H7 (cell line): ENCODE measurements at regions not wholly inside any gene's neighbourhood (a gene's known extent, or its start where the extent isn't known, plus 50 kb on each side); places are given as distances from the start of the nearest gene placed in this dataset.
"Not testable (repeated sequence)": the region's sequence is repeated elsewhere in the genome, so short reads cannot be mapped to it uniquely, and the experiment has no call there.

ENCODE experiments used
- DNase-seq: peaks from one replicate; pipeline ENCODE4 v3.0.0; 2012
- H3K27me3 ChIP-seq: 2 replicates; pipeline ENCODE4 v1.6.0; 2011; ENCODE audit warnings: mild to moderate bottlenecking, low read length; ENCODE audit not compliant: control insufficient read depth, insufficient read depth
- H3K36me3 ChIP-seq: replicated peaks from 2 replicates; pipeline ENCODE4 v1.5.1; 2011; ENCODE audit warnings: low read length; ENCODE audit not compliant: control insufficient read depth, insufficient read depth
- H3K4me3 ChIP-seq: 2 replicates; pipeline ENCODE4 v1.5.1; 2011; ENCODE audit warnings: low read depth, mild to moderate bottlenecking, control low read depth, low read length, moderate library complexity; ENCODE audit not compliant: insufficient read depth

DNA sequence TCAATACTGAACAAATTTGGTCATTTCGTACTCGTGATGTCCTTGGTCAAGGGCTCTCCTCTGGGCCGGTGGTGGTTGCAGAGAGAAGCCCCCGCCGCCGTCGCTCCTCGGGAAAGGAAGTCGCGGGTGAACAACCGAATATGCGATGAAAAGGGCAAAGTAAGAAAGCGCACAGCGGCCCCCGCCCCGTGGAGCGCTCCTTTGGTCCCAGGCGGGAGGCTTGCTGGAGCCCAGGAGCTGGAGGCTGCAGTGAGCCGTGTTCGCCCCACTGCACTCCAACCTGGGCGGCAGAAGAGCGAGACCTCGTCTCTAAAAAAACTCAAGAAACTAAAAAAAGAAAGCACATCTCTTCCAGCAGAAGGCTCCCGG, 108.4 kb upstream of the LARP1 start:
- DNase-seq: peak; percentile 51
- Histone ChIP-seq H3K4me3 (peak overlapping the region; percentile 37; the same call in 1 of the 2 replicates), H3K27me3 (peaks cover 9% of the 10 kb centered on the region), H3K36me3 (no peaks in the 10 kb centered on the region)

DNA sequence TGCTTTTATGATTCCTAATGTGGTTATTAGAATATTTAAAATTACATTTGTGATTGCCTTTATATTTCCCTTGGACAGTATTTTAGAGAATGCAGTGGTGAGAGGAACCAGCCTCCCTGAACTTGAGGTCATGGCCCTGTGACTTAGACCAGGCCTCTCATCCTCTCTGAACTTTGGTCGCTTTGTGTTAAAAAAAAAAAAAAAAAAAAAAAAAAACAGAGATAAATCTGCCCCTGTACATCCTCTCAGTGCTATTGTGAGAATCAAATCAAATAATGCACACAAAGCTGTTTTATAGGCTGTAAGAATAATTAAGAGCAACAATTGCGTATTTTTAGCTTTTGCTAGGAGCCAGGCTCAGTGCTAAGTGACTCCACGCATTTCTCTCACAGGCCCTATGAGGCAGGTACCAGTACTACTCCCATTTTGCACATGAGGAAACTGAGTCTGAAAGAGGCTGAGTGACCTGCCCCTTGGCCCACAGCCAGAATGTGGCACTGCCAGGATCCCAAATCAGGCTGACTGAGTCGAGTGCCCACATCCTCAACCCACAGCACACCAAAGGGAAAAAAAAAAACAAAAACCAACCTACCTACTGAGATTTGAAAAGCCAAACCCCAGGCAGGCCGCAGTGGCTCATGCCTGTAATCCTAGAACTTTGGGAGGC, 110.3 kb upstream of the LARP1 start:
- no peak for DNase-seq
- H3K4me3 ChIP-seq: no peak overlapping the region
- H3K27me3 ChIP-seq: peaks cover 9% of the 10 kb centered on the region
- no peaks in the 10 kb centered on the region for H3K36me3 ChIP-seq

DNA sequence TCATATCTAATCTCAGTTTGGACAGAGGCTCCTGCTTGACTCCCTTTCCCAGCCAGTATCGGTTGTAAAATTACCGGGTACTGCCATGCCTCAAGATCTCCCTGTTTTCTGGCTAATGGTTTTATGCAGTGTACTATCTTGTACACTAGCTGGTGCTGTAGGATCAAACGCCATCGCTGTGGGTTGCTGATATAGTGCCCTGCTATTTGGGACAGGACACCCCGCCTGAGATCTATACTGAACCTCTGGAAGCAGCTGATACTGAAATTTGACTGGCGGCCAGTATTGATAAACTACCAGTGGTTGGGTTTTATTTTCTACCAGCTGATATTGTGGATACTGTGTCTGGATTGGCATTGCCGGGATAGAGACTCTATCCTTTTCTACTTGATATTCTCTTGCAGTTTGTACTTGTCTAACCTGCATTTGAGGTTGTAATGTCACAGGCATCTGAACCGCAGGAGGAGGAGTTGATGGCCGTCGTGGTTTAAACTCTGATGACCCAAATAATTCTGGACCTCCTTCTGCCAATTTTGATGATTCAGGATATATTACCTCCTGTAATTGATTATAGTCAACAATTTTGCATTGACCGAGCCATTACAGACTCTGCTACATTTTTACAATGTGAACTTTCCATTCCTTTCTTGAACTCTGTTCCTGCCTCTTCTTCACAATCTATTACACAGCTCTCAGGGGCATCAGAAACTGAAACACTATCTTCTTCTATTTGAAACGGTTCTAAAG, 112.5 kb upstream of the LARP1 start:
- peak; percentile 45 for DNase-seq
- Histone ChIP-seq H3K36me3 (no peaks in the 10 kb centered on the region), H3K4me3 (no peak overlapping the region), H3K27me3 (peaks cover 9% of the 10 kb centered on the region)

DNA sequence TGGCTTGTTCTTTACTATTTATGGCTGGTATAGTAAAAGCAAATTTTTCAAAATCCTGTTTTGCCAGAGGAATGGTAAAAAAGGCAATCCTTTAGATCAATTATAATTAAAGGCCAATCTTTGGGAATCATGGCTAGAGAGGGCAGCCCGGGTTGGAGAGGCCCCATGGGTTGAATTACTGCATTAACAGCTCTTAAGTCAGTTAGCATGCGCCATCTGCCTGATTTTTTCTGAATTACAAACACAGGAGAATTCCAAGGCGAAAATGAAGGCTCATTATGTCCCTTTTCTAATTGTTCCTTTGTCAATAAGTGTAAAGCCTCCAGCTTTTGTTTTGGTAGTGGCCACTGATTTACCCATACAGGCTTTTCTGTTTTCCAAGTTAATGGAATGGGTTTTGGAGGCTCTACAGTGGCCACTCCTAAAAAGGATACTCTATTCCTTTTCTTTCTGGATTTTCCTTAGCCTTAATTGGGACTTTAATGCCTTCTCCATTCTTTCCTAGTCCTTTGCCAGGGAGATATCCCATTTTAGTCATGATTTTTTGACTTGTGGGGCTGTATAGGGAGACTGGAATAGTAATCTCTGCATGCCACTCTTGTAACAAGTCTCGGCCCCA, 114.9 kb upstream of the LARP1 start:
- H3K27me3 ChIP-seq, H3K36me3 ChIP-seq, H3K4me3 ChIP-seq, DNase-seq: not testable (repeated sequence)

DNA sequence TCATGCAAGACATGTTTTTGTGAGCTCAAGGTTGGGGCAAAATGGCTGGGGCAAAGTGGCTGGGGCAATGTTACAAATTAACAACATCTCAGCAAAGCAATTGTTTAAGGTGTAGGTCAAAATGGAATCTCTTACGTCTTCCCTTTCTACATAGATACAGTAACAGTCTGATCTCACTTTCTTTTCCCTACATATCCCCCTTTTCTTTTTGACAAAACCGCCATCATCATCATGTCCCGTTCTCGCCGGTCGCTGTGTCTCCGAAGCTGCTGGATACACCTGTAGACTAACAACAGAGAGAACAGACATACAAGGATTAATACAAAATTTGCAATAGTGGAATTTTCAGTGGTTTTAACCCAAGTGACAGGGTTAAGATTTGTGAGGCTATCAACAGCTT, 118.4 kb upstream of the LARP1 start:
- DNase-seq, H3K4me3 ChIP-seq, H3K27me3 ChIP-seq, H3K36me3 ChIP-seq: not testable (repeated sequence)

DNA sequence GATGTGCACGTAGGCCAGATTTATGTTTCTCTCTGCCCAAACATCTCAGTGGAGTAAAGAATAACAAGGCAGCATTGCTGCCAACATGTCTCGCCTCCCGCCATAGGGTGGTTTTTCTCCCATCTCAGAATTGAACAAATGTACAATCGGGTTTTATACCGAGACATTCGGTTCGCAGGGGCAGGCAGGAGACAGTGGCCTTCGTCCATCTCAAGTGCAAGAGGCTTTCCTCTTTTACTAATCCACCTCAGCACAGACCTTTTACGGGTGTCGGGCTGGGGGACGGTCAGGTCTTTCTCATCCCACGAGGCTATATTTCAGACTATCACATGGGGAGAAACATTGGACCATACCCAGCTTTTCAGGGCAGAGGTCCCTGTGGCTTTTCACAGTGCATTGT, 118.9 kb upstream of the LARP1 start:
- H3K4me3 ChIP-seq, DNase-seq, H3K27me3 ChIP-seq, H3K36me3 ChIP-seq: not testable (repeated sequence)

DNA sequence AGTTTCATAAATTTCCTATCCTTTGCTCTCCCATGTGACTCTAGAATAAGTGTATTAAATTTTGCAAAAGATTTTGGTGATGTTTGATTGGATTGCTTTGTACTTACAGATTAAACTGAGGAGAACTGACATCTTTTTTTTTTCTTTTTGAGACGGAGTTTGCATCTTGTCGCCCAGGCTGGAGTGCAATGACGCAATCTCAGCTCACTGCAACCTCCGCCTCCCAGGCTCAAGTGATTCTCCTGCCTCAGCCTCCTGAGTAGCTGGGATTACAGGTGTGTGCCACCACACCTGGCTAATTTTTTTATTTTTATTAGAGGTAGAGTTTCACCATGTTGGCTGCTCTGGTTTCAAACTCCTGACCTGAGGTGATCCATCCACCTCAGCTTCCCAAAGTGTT, 121.4 kb upstream of the LARP1 start:
- H3K4me3 ChIP-seq, DNase-seq, H3K27me3 ChIP-seq, H3K36me3 ChIP-seq: not testable (repeated sequence)

DNA sequence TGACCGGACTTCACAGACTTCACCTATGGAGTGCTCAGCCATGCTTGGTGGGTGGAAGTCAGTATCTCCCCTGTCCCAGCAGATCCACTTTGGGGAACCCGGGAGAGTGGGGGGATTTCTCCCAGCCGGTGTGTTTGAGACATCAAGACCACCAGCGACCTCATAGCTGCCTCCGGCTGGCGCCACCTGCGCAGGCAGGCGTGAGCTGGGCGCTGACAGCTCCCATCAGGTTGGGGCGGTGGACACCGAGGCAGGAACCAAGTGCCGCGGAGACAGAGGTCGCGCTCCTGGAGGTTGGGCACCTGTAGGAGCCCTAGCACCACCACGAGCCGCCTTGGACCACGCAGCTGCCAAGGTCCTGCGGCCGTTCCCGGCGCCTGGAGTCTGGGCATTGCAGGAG, 124.0 kb upstream of the LARP1 start:
- H3K36me3 ChIP-seq: no peaks in the 10 kb centered on the region
- H3K4me3 ChIP-seq: no peak overlapping the region
- H3K27me3 ChIP-seq: no peaks in the 10 kb centered on the region
- DNase-seq: no peak

DNA sequence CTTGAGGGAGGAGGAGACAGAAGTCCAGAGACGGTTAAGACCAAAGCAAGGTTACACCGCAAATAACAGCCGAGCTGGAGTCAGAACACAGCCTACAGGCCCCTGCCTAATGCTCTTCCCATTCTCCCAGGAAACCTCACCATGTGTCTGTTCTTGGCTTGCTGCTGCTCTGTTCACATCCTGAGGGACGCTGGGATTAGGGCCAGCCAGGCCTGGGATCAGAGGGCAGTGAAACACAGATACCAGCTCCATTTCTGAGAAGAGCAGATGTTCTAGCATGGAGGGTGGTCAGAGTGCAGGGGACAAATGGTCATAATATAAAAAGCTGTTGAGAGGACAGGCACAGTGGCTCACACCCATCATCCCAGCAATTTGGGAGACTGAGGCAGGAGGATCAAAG, 124.8 kb upstream of the LARP1 start:
- Histone ChIP-seq H3K27me3 (no peaks in the 10 kb centered on the region), H3K4me3 (no peak overlapping the region), H3K36me3 (no peaks in the 10 kb centered on the region)
- DNase-seq: no peak

DNA sequence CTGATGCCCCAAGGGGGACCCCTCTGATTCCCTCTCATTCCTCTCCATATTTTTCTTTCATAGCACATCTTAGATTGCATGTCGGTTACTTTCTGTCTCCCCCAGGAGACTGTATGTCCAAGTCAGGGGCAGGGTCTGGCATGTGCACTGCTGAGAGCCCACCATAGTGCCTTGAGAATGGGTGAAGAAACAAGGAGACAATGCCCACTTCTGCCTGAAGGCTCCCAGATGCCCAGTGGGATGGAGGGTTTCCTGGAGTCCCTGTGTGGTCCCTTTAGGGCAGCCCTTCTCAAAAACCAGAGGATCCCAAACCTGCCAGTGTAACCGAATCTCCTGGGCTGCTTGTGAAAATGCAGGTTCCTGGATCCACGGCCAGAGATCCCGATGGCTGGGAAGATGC, 126.5 kb upstream of the LARP1 start:
- DNase-seq: no peak

DNA sequence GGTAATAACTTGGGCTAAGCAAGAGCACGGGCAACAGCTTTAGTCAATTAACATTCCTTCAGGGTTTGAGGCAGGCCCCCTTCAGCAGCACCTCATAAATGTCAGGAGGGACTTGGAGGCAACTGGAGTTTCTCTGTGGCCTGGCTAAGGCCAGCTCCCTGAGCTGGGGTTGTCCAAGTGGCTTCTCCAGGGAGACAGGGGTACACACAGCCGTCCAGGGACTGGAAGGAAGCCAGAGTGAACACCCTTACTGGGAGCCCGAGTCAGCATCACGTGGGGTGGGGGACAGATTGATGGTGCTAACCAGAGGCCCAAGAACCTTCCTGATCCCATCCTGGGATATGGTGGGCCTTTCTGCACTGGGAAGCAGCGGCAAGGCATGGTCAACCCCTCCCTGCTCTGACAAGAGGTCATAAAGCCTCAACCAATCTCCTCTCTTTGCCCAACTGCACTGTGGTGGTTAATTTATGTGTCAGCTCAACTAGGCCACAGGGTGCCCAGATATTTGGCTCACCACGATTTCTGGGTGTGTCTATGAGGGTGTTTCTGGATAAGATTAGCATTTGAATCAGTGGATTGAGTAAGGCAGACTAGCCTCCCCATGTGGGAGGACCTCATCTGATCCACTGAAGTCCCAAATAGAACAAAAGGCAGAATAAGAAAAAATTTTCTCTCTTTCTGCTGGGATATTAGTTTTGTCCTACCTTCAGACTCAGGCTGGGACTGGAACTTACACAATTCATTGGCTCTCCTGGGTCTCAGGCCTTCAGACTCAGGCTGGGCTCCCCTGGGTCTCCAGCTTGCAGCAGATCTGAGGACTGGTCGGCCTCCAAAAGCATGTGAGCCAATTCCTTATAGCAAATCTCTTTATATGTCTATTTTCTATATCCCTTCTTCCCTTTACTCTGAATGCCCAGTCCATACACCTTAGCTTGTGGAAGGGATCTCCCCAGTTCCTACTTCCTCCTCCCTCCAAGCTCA, 127.2 kb upstream of the LARP1 start:
- H3K27me3 ChIP-seq: no peaks in the 10 kb centered on the region; the same call in 1 of the 2 replicates

More for the DNA sequence above, 126.5 kb upstream of the LARP1 start:
- Histone ChIP-seq H3K27me3 (no peaks in the 10 kb centered on the region; the same call in 1 of the 2 replicates), H3K4me3 (no peak overlapping the region), H3K36me3 (no peaks in the 10 kb centered on the region)

DNA sequence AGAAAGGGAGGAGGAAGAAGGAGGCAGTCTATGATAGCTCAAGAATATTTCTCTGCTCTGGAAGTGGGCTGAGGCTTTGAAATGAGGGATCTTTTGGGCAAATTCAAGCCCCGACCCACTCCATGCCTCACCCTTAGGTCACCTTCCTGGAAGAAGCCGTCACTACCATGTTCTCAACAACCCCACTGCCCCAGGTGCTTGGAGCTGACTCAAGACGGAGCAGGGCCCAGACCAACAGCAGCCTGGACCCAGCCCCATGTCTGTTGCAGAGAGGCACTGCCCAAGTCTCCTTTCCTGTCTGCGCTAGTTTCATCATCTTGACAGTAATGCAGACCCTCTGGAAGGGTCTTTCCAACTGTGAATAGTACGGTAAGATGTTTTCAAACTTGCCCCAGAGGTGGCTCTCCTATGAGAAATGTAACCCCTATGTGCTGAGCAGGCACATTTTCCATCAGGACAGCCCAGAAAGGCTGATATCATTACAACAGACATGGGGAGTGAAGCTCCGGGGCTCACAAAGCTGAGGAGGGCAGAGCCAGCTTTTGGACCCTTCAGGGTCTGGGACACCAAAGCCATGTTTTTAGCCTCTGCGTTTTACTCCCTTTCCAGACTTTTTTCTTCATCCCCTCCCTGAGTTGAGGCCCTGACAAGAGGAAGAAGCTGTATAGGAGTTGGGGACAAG, 128.2 kb upstream of the LARP1 start:
- no peaks in the 10 kb centered on the region; the same call in 1 of the 2 replicates for H3K27me3 ChIP-seq
- no peak for DNase-seq
- H3K4me3 ChIP-seq: no peak overlapping the region
- no peaks in the 10 kb centered on the region for H3K36me3 ChIP-seq

More for the DNA sequence above, 127.2 kb upstream of the LARP1 start:
- Histone ChIP-seq H3K4me3 (no peak overlapping the region), H3K36me3 (no peaks in the 10 kb centered on the region)
- no peak for DNase-seq

DNA sequence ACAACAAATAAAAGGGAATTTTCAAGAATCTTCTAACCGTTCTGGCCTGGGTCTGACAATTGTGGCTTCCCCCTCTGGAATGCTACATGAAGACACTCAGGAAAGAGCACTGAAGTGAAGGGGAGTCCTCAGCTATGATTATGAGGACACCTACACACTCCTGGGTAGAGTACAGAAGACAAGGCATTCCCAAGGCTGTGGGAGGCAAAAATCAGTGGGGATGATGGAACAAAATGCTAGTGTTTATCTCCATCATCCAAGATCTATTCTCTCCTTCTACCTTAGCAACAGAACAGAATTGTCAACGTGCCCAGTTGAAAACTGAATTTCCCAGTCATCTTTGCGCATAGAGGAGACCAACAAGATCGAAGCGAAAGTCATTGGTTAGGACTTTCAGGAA, 130.1 kb upstream of the LARP1 start:
- no peak for DNase-seq
- no peaks in the 10 kb centered on the region for H3K36me3 ChIP-seq
- H3K27me3 ChIP-seq: no peaks in the 10 kb centered on the region; the same call in 1 of the 2 replicates
- no peak overlapping the region for H3K4me3 ChIP-seq

DNA sequence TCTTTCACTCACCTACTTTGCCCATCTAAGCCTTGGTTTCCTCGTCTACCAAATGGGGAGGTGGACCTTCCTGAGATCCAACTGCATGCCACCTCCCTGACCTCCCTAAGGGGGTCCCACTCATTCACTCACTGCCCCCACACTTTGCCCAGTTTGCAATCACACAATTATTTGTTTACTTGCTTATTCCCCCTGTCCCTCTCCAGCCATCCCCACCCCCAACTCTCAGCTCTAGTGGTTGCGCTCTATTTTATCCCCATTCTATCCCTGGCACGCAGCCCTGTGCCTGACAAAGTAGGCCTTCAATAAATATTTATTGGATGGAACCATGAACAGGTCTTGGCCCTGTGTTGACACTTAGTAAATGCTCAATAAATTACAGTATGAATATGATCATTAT, 130.8 kb upstream of the LARP1 start:
- DNase-seq: no peak
- Histone ChIP-seq H3K27me3 (no peaks in the 10 kb centered on the region; the same call in 1 of the 2 replicates), H3K36me3 (no peaks in the 10 kb centered on the region), H3K4me3 (no peak overlapping the region)
